IMR-90 (cell line): ENCODE measurements at regions not wholly inside any gene's neighbourhood (a gene's known extent, or its start where the extent isn't known, plus 50 kb on each side); places are given as distances from the start of the nearest gene placed in this dataset.

ENCODE experiments used
- ATAC-seq: fragments of 200-7000 bp; cut with Tn5 transposase; 2 replicates; pipeline ENCODE4 v1.9.1; 2020; ENCODE audit warnings: low read depth, mild to moderate bottlenecking, moderate library complexity
- BruUV-seq: library from RNA; stranded (reverse); fragments of 400-500 nt; replicated peaks from 2 replicates; lab custom pipeline; 2021; lab: Mats Ljungman, UMichigan
- CTCF ChIA-PET: fragments of 300-600 bp; formaldehyde crosslinking; extraction: SDS; loops from one replicate; lab custom pipeline; 2021; ENCODE audit warnings: antibody characterized with exemption; lab: Yijun Ruan, JAX
- POLR2A ChIA-PET: fragments of 300-600 bp; sonication (Branson Sonifier 250); formaldehyde crosslinking; loops from one replicate; lab custom pipeline; 2022; ENCODE audit warnings: antibody characterized with exemption; ENCODE audit not compliant: unreplicated experiment; lab: Charles Lee
- DNase-seq: peaks from one replicate; pipeline ENCODE4 v3.0.0; 2013
- H2AFZ ChIP-seq: replicated peaks from 2 replicates; pipeline ENCODE3; 2013; ENCODE audit warnings: low read length, mild to moderate bottlenecking; ENCODE audit not compliant: poor library complexity
- H2AK5ac ChIP-seq: 2 replicates; pipeline ENCODE4 v1.6.1; 2013; ENCODE audit warnings: low read depth, low read length, inconsistent platforms
- H2AK9ac ChIP-seq: replicated peaks from 2 replicates; pipeline ENCODE3; 2013; ENCODE audit warnings: mild to moderate bottlenecking, low read depth, low read length, moderate library complexity; ENCODE audit not compliant: poor library complexity
- H2BK120ac ChIP-seq: 2 replicates; pipeline ENCODE4 v1.6.1; 2013; ENCODE audit warnings: low read depth, low read length, inconsistent platforms
- H2BK15ac ChIP-seq: 3 replicates; pipeline ENCODE4 v1.6.1; 2013; ENCODE audit warnings: low read depth, low read length, inconsistent platforms
- H2BK20ac ChIP-seq: 2 replicates; pipeline ENCODE4 v1.6.1; 2013; ENCODE audit warnings: low read depth, mild to moderate bottlenecking, inconsistent platforms, low read length, moderate library complexity
- H2BK5ac ChIP-seq: 2 replicates; pipeline ENCODE4 v1.6.1; 2013; ENCODE audit warnings: mild to moderate bottlenecking, low read depth, low read length, inconsistent platforms; ENCODE audit not compliant: poor library complexity, severe bottlenecking
- H3K14ac ChIP-seq: replicated peaks from 2 replicates; pipeline ENCODE4 v1.6.1; 2013; ENCODE audit warnings: low read depth, low read length, inconsistent platforms
- H3K18ac ChIP-seq: 2 replicates; pipeline ENCODE4 v1.6.1; 2013; ENCODE audit warnings: low read depth, low read length, control low read depth
- H3K23ac ChIP-seq: 2 replicates; pipeline ENCODE4 v1.6.1; 2013; ENCODE audit warnings: low read depth, low read length, inconsistent platforms
- H3K27ac ChIP-seq: 2 replicates; pipeline ENCODE4 v1.5.1; 2013; ENCODE audit warnings: mild to moderate bottlenecking, control low read depth, low read length; ENCODE audit not compliant: insufficient read depth
- H3K27me3 ChIP-seq: 2 replicates; pipeline ENCODE4 v1.6.1; 2013; ENCODE audit warnings: low read length; ENCODE audit not compliant: control insufficient read depth, insufficient read depth
- H3K36me3 ChIP-seq: 2 replicates; pipeline ENCODE4 v1.6.1; 2013; ENCODE audit warnings: low read length, mixed read lengths; ENCODE audit not compliant: control insufficient read depth, insufficient read depth
- H3K4ac ChIP-seq: 2 replicates; pipeline ENCODE4 v1.6.1; 2013; ENCODE audit warnings: low read depth, low read length, inconsistent platforms
- H3K4me1 ChIP-seq: 2 replicates; pipeline ENCODE4 v1.6.1; 2013; ENCODE audit warnings: low read length, mixed read lengths; ENCODE audit not compliant: control insufficient read depth, insufficient read depth
- H3K4me2 ChIP-seq: 2 replicates; pipeline ENCODE4 v1.6.1; 2013; ENCODE audit warnings: low read depth, mild to moderate bottlenecking, control low read depth, low read length, moderate library complexity
- H3K4me3 ChIP-seq: 2 replicates; pipeline ENCODE4 v1.5.1; 2013; ENCODE audit warnings: low read depth, mild to moderate bottlenecking, control low read depth, low read length, moderate library complexity; ENCODE audit not compliant: insufficient read depth
- H3K56ac ChIP-seq: 2 replicates; pipeline ENCODE4 v1.6.1; 2013; ENCODE audit warnings: low read length, inconsistent platforms; ENCODE audit not compliant: insufficient read depth; ENCODE audit errors: extremely low read depth
- H3K79me1 ChIP-seq, 2 experiments: 2 replicates each; pipeline ENCODE4 v1.6.1; 2013; ENCODE audit warnings: low read length in 2 of 2, inconsistent platforms in 1 of 2, low read depth in 1 of 2
- H3K9ac ChIP-seq: 2 replicates; pipeline ENCODE4 v1.6.1; 2013; ENCODE audit warnings: low read depth, low read length, control low read depth
- H3K9me1 ChIP-seq: 2 replicates; pipeline ENCODE4 v1.6.1; 2013; ENCODE audit warnings: low read length, inconsistent platforms; ENCODE audit not compliant: insufficient read depth
- H3K9me3 ChIP-seq: 2 replicates; pipeline ENCODE4 v1.6.1; 2013; ENCODE audit warnings: low read length; ENCODE audit not compliant: control insufficient read depth, insufficient read depth
- H4K20me1 ChIP-seq: 2 replicates; pipeline ENCODE4 v1.6.1; 2013; ENCODE audit warnings: low read length, inconsistent platforms; ENCODE audit not compliant: insufficient read depth
- H4K5ac ChIP-seq: 2 replicates; pipeline ENCODE4 v1.6.1; 2013; ENCODE audit warnings: mild to moderate bottlenecking, low read depth, low read length, control low read depth
- H4K8ac ChIP-seq, 2 experiments: 2 replicates each; pipeline ENCODE4 v1.6.1; 2013; ENCODE audit warnings: low read depth in 2 of 2, low read length in 2 of 2, control low read depth in 1 of 2, inconsistent platforms in 1 of 2
- H4K91ac ChIP-seq: 2 replicates; pipeline ENCODE4 v1.6.1; 2013; ENCODE audit warnings: low read depth, low read length, inconsistent platforms; ENCODE audit not compliant: insufficient read depth
- BHLHE40 ChIP-seq: fragments of 150-350 bp; IDR thresholded peaks from 2 replicates; pipeline ENCODE4 v1.6.1; 2016; ENCODE audit warnings: mild to moderate bottlenecking, low read depth, low read length
- CEBPB ChIP-seq: IDR thresholded peaks from 2 replicates; pipeline ENCODE4 v1.6.1; 2012; ENCODE audit warnings: low read depth, low read length, improper control_type of control experiment
- CHD1 ChIP-seq: IDR thresholded peaks from 2 replicates; pipeline ENCODE4 v1.6.1; 2012; ENCODE audit warnings: low read depth, low read length, improper control_type of control experiment
- MAZ ChIP-seq: IDR thresholded peaks from 2 replicates; pipeline ENCODE4 v1.6.1; 2012; ENCODE audit warnings: low read depth, mild to moderate bottlenecking, low read length, improper control_type of control experiment, moderate library complexity, borderline replicate concordance
- MXI1 ChIP-seq: IDR thresholded peaks from 2 replicates; pipeline ENCODE4 v1.6.1; 2012; ENCODE audit warnings: low read depth, mild to moderate bottlenecking, low read length, moderate library complexity, borderline replicate concordance
- NFE2L2 ChIP-seq: fragments of 150-350 bp; IDR thresholded peaks from 2 replicates; pipeline ENCODE4 v1.6.1; 2016; ENCODE audit warnings: low read depth, mild to moderate bottlenecking, low read length
- POLR2A ChIP-seq: IDR thresholded peaks from 2 replicates; pipeline ENCODE4 v1.6.1; 2012; ENCODE audit warnings: mild to moderate bottlenecking, low read depth, low read length
- RAD21 ChIP-seq: IDR thresholded peaks from 2 replicates; pipeline ENCODE4 v1.6.1; 2012; ENCODE audit warnings: low read length, improper control_type of control experiment
- RFX5 ChIP-seq: IDR thresholded peaks from 2 replicates; pipeline ENCODE4 v1.8.0; 2012; ENCODE audit warnings: low read depth, mild to moderate bottlenecking, low read length, moderate library complexity
- SMC3 ChIP-seq: fragments of 150-350 bp; IDR thresholded peaks from 2 replicates; pipeline ENCODE4 v1.6.1; 2016; ENCODE audit warnings: low read depth, mild to moderate bottlenecking, antibody characterized with exemption, low read length, moderate library complexity
- WGBS, 2 experiments: methylation state at CpG; one replicate each; pipeline versions ENCODE4 v1.1.5 to v1.1.7; 2013; ENCODE audit warnings: missing lambda C conversion rate in 2 of 2; ENCODE audit not compliant: insufficient read length in 1 of 2; ENCODE audit errors: extremely low coverage in 2 of 2; 5-methylcytosine and 5-hydroxymethylcytosine counted together
- dilution Hi-C: fragments of 300-500 bp; cut with HindIII; formaldehyde crosslinking; loops from one replicate; pipeline ENCODE4 v1.14.3; 2018; ENCODE audit warnings: low sequenced_read_pairs; ENCODE audit not compliant: unreplicated experiment
- in situ Hi-C: fragments of 300-500 bp; cut with MboI; formaldehyde crosslinking; loops from 3 replicates; pipeline ENCODE4 v1.14.3; 2019; ENCODE audit warnings: low sequenced_read_pairs, inconsistent platforms, mixed read lengths
- intact Hi-C: fragments of 100-400 bp; cut with micrococcal nuclease; formaldehyde crosslinking; loops from 2 replicates; pipeline ENCODE4 v1.10.0; 2022
- TF ChIP-seq, protein P1 (sequence below): conservative IDR thresholded peaks from 2 replicates; pipeline ENCODE4 v1.5.1; 2012; ENCODE audit warnings: mild to moderate bottlenecking, low read depth, low read length, improper control_type of control experiment

GRCh38 chrX:148120999-148121623 lies 140.0 kb downstream of the FMR1NB start:
- H3K23ac ChIP-seq = no peak overlapping the region
- ChIA-PET CTCF (no interaction called here), POLR2A (no interaction called here)
- no peak overlapping the region for H2BK15ac ChIP-seq
- H3K4ac ChIP-seq = no peak overlapping the region
- no peaks in the 10 kb centered on the region for H3K9me1 ChIP-seq
- no peak overlapping the region for H3K4me2 ChIP-seq
- H4K5ac ChIP-seq = no peak overlapping the region
- DNase-seq (no peak), ATAC-seq (no peak)
- no peaks in the 10 kb centered on the region for H4K20me1 ChIP-seq
- intact Hi-C loops = no loop called here
- H3K36me3 ChIP-seq = no peaks in the 10 kb centered on the region
- no peak overlapping the region for H3K4me3 ChIP-seq
- no peak overlapping the region for H3K18ac ChIP-seq
- H3K56ac ChIP-seq = no peak overlapping the region
- H4K91ac ChIP-seq = no peak overlapping the region
- H4K8ac ChIP-seq = no peak overlapping the region
- H2AK9ac ChIP-seq = no peak overlapping the region
- no TSS peak for BruUV-seq
- H3K27ac ChIP-seq = no peak overlapping the region
- H2BK5ac ChIP-seq = no peak overlapping the region
- dilution Hi-C loops = no loop called here
- in situ Hi-C loops = no loop called here
- no peak overlapping the region for H2AK5ac ChIP-seq
- H3K9me3 ChIP-seq = peaks cover 4% of the 10 kb centered on the region; the same call in 1 of the 2 replicates
- no peak overlapping the region for H2AFZ ChIP-seq
- TF ChIP-seq RFX5 (no peak), RAD21 (no peak), MXI1 (no peak), POLR2A (no peak), NFE2L2 (no peak), BHLHE40 (no peak), CHD1 (no peak), CEBPB (no peak), SMC3 (no peak), MAZ (no peak)
- TF ChIP-seq, protein P1, sequence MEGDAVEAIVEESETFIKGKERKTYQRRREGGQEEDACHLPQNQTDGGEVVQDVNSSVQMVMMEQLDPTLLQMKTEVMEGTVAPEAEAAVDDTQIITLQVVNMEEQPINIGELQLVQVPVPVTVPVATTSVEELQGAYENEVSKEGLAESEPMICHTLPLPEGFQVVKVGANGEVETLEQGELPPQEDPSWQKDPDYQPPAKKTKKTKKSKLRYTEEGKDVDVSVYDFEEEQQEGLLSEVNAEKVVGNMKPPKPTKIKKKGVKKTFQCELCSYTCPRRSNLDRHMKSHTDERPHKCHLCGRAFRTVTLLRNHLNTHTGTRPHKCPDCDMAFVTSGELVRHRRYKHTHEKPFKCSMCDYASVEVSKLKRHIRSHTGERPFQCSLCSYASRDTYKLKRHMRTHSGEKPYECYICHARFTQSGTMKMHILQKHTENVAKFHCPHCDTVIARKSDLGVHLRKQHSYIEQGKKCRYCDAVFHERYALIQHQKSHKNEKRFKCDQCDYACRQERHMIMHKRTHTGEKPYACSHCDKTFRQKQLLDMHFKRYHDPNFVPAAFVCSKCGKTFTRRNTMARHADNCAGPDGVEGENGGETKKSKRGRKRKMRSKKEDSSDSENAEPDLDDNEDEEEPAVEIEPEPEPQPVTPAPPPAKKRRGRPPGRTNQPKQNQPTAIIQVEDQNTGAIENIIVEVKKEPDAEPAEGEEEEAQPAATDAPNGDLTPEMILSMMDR = no peak
- no peaks in the 10 kb centered on the region for H3K79me1 ChIP-seq
- H3K9ac ChIP-seq = no peak overlapping the region
- no peaks in the 10 kb centered on the region for H3K4me1 ChIP-seq
- no peak overlapping the region for H2BK20ac ChIP-seq
- no peak overlapping the region for H2BK120ac ChIP-seq
- H3K27me3 ChIP-seq = no peaks in the 10 kb centered on the region
- WGBS, 2 experiments = no CpG with 5 or more reads among the region's 3 CpGs
- no peak overlapping the region for H3K14ac ChIP-seq
